AG08396 (cell line): ENCODE measurements at regions not wholly inside any gene's neighbourhood (a gene's known extent, or its start where the extent isn't known, plus 50 kb on each side); places are given as distances from the start of the nearest gene placed in this dataset.
"Not testable (repeated sequence)": the region's sequence is repeated elsewhere in the genome, so short reads cannot be mapped to it uniquely, and the experiment has no call there.

Source experiments
- DNase-seq: peaks from one replicate; pipeline ENCODE4 v3.0.0; 2012; ENCODE audit warnings: low spot score, mixed read lengths

GRCh38 chr10:123270221-123270620 is 116.0 kb downstream of the BUB3 start:
- peak; percentile 30 for DNase-seq

- DNase-seq: no peak
These were observed 116.6 kb downstream of the BUB3 start for GRCh38 chr10:123270806-123271205.

- no peak for DNase-seq
These were observed 118.0 kb downstream of the BUB3 start for GRCh38 chr10:123272171-123272570.

GRCh38 chr10:123274306-123275135 is 120.3 kb downstream of the BUB3 start:
- DNase-seq: no peak

DNA sequence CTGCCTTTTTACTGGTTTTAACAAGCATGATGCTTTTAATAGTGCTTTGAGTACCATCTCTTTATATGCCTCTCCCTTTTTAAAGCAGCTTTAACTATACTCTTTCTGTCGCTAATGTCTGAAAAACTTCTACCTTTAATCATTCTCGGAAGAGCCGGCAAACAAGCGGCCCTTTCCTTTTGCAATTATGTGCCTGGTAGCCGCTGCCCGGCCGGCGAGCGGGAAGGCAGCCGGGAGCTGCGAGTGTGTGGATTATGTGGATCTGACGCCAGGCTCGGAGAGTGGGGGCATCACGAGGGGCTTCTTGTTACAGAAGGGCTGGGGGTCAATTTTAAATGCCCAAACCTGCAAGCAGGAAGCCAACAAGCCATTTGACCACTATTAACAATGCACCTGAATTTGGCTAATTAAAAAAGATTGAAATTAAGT is 120.9 kb downstream of the BUB3 start:
- DNase-seq: no peak

GRCh38 chr10:123278445-123278844 is 124.2 kb downstream of the BUB3 start:
- DNase-seq: no peak

DNA sequence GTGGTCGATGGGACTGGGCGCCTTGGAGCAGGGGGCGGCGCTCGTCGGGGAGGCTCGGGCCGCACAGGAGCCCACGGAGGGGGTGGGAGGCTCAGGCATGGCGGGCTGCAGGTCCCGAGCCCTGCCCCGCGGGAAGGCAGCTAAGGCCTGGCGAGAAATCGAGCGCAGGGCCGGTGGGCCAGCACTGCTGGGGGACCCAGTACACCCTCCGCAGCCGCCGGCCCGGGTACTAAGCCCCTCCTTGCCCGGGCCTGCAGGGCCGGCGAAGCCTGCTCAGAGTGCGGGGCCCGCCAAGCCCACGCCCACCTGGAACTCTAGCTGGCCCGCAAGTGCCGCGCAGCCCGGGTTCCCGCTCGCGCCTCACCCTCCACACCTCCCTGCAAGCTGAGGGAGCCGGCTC is 129.2 kb downstream of the BUB3 start:
- DNase-seq: not testable (repeated sequence)

DNA sequence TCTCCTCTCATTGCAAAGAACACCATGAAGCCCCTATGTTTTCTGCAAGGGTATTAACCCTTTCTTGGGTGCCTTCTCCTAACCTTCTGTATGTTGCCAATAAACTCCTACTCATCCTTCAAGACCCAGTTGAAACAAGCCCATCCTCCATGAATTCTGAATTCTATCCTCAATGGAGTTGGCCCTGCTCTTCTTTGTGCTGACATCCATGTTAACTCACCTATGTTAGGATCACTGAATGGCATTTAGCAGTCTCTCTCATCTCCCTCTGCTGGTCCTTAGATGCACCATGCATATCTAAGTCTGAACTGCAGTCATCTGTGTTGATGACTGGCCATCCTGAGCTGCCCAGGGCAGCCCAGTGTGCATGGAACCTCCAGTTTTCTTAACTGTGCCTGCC is 129.8 kb downstream of the BUB3 start:
- no peak for DNase-seq

GRCh38 chr10:123287594-123288247 is 133.5 kb downstream of the BUB3 start:
- DNase-seq: peak; percentile 14

DNA sequence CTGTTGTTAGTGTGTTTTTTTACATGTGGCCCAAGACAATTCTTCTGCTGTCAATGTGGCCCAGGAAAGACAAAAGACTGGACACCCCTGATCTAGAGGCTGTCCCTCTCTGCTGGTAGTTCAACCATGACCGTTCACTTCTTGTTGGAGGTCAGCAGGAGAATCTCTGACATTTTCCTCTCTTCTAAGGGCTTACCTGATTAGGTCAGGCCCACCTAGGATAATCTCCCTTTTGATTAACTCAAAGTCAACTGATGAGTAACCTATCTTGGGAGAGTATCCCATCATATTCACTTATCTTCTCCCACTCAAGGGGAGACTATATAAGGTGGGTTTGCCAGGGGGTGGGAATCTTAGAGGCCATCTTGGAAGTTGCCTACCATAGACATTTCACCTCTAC is 135.2 kb downstream of the BUB3 start:
- no peak for DNase-seq

- DNase-seq: no peak
These were observed 139.9 kb downstream of the BUB3 start for GRCh38 chr10:123294109-123294508.

- no peak for DNase-seq
These were observed 140.7 kb downstream of the BUB3 start for GRCh38 chr10:123294886-123295285.

DNA sequence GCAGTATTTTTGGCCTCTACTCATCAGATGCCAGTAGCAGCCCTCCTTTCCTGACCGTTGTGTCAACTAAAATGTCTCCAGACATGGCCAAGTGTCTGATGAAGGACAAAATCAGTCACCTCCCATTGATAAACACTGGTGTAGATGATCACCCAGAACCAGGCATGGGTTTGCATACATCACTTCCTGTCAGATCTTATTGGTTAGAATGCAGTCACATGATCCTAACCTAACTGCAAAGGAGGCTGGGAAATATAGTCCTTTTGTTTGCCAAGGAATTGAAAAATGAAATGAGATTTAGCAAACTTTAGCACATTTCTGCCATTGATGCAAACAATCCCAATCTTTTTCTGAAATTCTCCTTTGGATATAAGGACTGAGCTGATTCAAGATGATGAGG is 141.4 kb downstream of the BUB3 start:
- no peak for DNase-seq

DNA sequence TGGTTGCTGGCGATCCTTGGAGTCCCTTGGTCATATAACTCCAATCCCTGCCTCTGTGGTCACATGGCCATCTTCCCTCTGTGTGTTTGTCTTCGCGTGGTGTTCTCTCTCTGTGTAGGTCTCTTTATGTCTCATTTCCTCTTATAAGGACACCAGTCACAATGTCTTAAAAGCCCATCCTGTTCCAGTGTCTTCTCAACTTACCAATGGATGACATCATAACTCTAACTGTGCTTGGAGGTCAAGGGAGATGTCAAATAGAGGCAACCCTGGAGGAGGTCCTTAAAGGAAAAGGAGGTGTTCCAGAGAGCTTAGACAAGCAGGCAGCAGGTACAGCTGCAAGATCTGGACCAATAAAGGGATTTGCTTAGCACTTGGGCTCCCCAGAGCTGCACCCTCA is 143.0 kb downstream of the BUB3 start:
- DNase-seq: no peak

DNA sequence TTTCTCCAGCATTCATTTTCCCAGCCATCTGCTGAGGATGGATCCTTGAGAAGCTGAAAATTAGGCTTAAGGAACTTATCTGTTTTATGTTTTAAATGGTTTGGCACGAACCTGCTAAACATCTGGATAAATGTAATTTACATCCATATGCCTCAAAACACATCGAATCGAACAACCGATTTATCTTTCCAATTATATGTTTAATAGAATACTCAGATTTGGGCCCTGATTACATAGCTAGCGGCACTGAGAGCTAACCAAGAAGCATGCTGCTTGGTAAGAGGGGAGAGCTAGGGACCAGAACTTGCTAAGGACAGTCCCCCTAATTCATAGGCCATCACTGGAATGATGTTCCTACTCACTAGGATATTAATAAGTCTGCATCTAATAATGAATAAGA is 144.4 kb downstream of the BUB3 start:
- no peak for DNase-seq

- DNase-seq: no peak
These were observed 145.4 kb downstream of the BUB3 start for GRCh38 chr10:123299598-123299997.

GRCh38 chr10:123301077-123301857 is 147.1 kb downstream of the BUB3 start:
- DNase-seq: peak; percentile 46

- no peak for DNase-seq
These were observed 149.6 kb downstream of the BUB3 start for GRCh38 chr10:123303581-123304337.

DNA sequence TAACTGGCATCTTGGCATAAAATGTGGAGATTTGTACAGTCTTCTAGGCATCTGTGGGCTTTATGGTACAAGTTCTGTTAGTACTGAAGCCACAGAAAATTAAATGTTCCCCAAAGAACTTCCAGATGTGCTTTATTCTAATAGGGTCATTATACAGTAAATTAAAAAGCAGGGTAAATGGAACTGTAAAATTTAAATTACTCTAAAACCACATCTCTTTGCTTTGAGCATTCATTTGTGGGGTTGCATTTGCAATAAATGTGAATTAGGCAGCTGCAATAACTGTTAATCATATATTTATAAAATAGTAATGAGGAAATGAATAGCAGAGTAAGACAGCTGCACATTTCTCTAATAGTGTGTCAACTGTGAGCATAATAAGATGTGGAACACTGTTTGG is 151.5 kb downstream of the BUB3 start:
- no peak for DNase-seq

DNA sequence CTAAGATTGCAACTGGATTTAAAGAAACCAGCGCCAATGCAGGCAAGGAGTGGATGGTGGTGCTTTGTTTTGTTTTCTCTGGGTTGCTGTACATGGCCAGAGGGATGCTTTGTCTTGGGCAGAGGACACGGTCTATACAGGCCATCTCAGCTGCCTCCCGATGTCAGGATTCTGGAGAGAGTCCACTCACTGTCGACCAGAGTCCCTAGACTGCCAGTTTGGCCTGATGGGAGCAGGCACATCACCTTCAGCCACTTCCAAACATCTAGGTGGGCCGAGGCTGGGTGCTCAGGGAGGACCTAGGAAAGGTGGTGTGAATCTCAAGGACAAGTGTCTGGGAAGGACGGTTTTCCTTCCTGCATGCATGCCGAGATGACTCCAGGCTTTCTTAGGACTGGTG is 152.1 kb downstream of the BUB3 start:
- no peak for DNase-seq

- no peak for DNase-seq
These were observed 155.5 kb downstream of the BUB3 start for GRCh38 chr10:123309731-123310130.

DNA sequence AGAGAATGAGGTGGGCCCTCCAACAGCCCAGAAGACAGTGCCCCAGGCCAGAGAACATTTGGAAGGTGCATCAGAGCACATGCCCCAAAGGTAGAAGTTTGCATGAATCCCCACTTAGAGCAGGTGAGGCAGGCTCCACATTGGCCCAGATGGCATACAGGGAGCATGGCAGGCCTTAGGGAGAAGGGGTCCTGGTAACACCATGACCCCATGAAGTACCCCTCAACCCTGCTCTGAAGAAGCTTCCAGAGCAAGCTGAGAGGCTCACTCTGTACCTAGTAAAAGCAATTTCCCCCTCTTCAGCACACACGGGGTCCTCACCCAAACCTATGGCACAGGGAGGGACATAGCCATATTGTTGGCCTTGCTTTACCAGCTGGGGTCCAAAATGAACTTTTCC is 162.6 kb downstream of the BUB3 start:
- no peak for DNase-seq
